Kidney (tissue), 13 donors: ENCODE measurements at regions not wholly inside any gene's neighbourhood (a gene's known extent, or its start where the extent isn't known, plus 50 kb on each side); places are given as distances from the start of the nearest gene placed in this dataset.

Experiments used
- DNase-seq, 5 donors: peaks; one replicate each; pipeline ENCODE4 v3.0.0-alpha.2; 2013 to 2020
- FAIRE-seq: peaks from 2 replicates; lab custom pipeline; 2012; peaks lifted over from hg19 to GRCh38; lab: Jason Lieb, UNC
- H3K27ac ChIP-seq, 2 donors: one replicate each; pipeline ENCODE4 v1.7.0; 2013; ENCODE audit warnings: low read depth in 2 of 2, low read length in 2 of 2, inconsistent platforms in 1 of 2
- H3K27me3 ChIP-seq: one replicate; pipeline ENCODE4 v1.7.1; 2013; ENCODE audit warnings: low read length, inconsistent platforms; ENCODE audit not compliant: control insufficient read depth, insufficient read depth
- H3K36me3 ChIP-seq, 3 donors: one replicate each; pipeline versions ENCODE4 v1.7.0 to v1.7.1; 2013; ENCODE audit warnings: low read length in 3 of 3, control low read depth in 1 of 3, inconsistent platforms in 1 of 3; ENCODE audit not compliant: insufficient read depth in 3 of 3, control insufficient read depth in 2 of 3
- H3K4me1 ChIP-seq, 3 donors: one replicate each; pipeline versions ENCODE4 v1.7.0 to v1.7.1; 2013; ENCODE audit warnings: low read length in 3 of 3, inconsistent platforms in 1 of 3, low read depth in 1 of 3; ENCODE audit not compliant: control insufficient read depth in 2 of 3, insufficient read depth in 2 of 3
- H3K4me3 ChIP-seq, 3 donors: one replicate each; pipeline versions ENCODE4 v1.7.0 to v1.8.1; 2013; ENCODE audit warnings: low read length in 3 of 3, control low read depth in 1 of 3, inconsistent platforms in 1 of 3
- H3K9ac ChIP-seq, 3 donors: one replicate each; pipeline versions ENCODE4 v1.7.0 to v1.7.1; 2013; ENCODE audit warnings: low read length in 3 of 3, control low read depth in 1 of 3, inconsistent platforms in 1 of 3
- H3K9me3 ChIP-seq, 3 donors: one replicate each; pipeline versions ENCODE4 v1.7.0 to v1.7.1; 2013; ENCODE audit warnings: low read length in 3 of 3, control low read depth in 1 of 3, inconsistent platforms in 1 of 3; ENCODE audit not compliant: control insufficient read depth in 2 of 3, insufficient read depth in 1 of 3
- intact Hi-C: fragments of 100-400 bp; cut with DNase I; formaldehyde crosslinking; loops from one replicate; pipeline ENCODE4 v1.11.1; 2022
- TF ChIP-seq, protein P1 (sequence below): IDR thresholded peaks from 3 replicates; pipeline ENCODE4 v1.5.1; 2012; ENCODE audit warnings: mild to moderate bottlenecking, moderate library complexity, borderline replicate concordance; ENCODE audit not compliant: insufficient read depth; ENCODE audit errors: extremely low read depth
- donor health status: control.
- donor health status: control.
- donor health status: control.
- donor health status: control.
- donor health status: control.
- donor health status: DM: yes; HTN: yes; CAD: no.
- donor health status: Normal renal cell carcinoma (clear cell type).

DNA sequence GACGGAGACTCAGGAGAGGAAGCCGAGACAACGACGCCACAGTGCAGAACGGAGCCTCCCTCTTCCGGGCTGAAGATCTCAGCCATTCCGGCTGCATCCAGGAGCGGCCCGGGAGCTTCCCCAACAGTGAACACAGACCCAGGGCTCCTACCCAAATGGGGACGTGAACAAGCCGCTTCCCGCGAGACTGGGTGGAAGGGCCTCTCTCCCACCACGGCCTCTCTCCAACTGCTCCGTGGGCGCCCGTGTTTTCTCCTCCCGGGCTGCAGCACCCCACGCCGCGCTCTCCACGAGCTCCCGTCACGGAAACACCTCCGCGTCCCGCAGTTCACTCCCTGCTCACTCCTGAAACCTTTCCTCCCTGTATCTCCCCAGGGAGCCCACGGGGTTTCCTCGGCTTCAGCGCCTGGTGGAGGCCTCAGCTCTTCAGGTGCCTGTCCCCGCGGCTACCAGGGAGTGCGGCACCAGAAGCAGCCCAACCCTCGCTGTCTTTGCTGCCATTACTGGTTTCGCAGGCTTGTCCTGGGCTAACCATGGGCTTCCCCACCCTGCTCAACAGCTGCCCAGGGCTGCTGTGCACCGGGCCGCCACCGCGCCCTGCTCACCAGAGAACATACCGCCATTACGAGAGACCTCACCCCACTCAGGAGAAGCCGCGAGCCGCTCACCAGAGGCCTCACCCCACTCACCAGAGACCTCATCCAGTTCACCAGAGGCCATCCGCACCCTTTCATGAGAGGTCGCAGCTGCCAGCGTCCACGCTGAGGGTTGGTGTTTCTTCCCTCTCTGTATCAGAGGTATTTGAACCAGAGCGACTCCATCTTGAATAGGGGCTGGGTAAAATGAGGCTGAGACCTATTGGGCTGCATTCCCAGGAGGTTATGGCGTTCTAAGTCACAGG, 922.8 kb downstream of the QKI start:
- no peaks in the 10 kb centered on the region for H3K4me1 ChIP-seq
- H3K9me3 ChIP-seq, result no peaks in the 10 kb centered on the region
- H3K36me3 ChIP-seq, result no peaks in the 10 kb centered on the region
- H3K9ac ChIP-seq, result no peak overlapping the region
- DNase-seq (peak in 1 of 5 donors; percentile 62), FAIRE-seq (no peak)
- no peaks in the 10 kb centered on the region for H3K27me3 ChIP-seq
- H3K27ac ChIP-seq, result no peak overlapping the region
- TF ChIP-seq, protein P1, sequence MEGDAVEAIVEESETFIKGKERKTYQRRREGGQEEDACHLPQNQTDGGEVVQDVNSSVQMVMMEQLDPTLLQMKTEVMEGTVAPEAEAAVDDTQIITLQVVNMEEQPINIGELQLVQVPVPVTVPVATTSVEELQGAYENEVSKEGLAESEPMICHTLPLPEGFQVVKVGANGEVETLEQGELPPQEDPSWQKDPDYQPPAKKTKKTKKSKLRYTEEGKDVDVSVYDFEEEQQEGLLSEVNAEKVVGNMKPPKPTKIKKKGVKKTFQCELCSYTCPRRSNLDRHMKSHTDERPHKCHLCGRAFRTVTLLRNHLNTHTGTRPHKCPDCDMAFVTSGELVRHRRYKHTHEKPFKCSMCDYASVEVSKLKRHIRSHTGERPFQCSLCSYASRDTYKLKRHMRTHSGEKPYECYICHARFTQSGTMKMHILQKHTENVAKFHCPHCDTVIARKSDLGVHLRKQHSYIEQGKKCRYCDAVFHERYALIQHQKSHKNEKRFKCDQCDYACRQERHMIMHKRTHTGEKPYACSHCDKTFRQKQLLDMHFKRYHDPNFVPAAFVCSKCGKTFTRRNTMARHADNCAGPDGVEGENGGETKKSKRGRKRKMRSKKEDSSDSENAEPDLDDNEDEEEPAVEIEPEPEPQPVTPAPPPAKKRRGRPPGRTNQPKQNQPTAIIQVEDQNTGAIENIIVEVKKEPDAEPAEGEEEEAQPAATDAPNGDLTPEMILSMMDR, result no peak
- H3K4me3 ChIP-seq, result no peak overlapping the region
- intact Hi-C loops, result no loop called here

DNA sequence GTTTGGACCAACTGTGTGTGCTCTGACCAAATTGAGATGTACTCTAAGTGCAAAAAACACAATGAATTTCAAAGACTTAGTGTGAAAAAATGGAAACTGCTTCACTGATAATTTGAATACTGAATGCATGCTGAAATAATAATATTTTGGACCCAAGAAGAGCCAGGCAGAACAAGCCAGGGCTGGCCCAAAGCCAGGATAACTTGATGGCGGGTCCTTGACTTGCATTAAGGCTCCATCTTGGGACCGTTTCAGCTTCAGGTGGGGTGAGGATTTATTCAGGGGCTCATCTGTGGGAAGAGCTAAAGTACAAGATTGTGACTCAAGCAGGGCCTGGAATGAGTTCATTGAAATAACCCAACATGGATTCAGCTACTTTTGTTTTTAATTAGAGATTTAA, 921.9 kb downstream of the QKI start:
- TF ChIP-seq, protein P1, result no peak
- DNase-seq (no peak), FAIRE-seq (no peak)
- Histone ChIP-seq H3K9me3 (no peaks in the 10 kb centered on the region), H3K27me3 (no peaks in the 10 kb centered on the region), H3K27ac (no peak overlapping the region), H3K36me3 (no peaks in the 10 kb centered on the region), H3K4me3 (no peak overlapping the region), H3K9ac (no peak overlapping the region), H3K4me1 (no peaks in the 10 kb centered on the region)
- intact Hi-C loops, result no loop called here

DNA sequence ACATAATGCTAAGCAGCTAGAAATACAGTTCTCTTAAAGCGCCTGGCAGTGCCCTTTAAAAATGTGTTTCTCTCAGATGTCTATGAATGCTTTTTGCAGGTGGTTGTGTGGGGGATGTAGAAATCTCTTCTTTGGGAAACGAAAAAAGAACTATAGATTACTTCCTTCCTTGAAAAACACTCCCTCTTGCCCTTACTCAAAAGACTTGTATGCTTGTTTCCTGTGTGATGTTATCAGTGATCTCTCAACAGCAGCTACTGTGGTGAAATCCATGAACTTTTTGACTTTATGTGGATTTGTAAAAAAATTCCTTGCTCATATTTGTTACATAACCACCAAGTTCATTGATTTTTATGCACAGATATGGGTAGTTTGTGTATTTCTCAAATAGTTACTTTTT, 916.5 kb downstream of the QKI start:
- Histone ChIP-seq H3K36me3 (no peaks in the 10 kb centered on the region), H3K9ac (no peak overlapping the region), H3K27ac (no peak overlapping the region), H3K4me3 (no peak overlapping the region), H3K9me3 (no peaks in the 10 kb centered on the region), H3K4me1 (no peaks in the 10 kb centered on the region), H3K27me3 (no peaks in the 10 kb centered on the region)
- TF ChIP-seq, protein P1, result no peak
- DNase-seq (no peak), FAIRE-seq (no peak)
- intact Hi-C loops, result no loop called here
